ENCODE measurements at regions not wholly inside any gene's neighbourhood (a gene's known extent, or its start where the extent isn't known, plus 50 kb on each side); places are given as distances from the start of the nearest gene placed in this dataset.

DNA sequence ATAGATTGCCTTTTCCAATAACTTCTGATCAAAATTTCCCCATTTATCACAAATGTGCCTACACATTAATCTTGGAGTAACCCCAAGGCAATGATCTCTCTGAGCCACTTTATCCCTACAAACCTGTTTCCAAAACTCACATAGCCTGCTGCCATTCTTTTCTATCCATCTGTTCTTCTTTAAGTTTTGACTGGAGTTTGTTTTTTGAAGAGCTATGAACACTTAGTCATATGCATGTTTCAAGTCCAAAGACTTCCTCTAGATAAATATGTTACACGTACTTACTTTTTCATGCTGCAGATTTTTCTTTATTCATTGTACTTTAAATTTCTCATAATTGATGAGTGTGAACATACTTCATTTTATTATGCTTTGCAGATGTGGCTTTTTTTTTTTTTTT is 488.9 kb upstream of the CITED2 start:
- no peaks in the 10 kb centered on the region for H3K9me3 ChIP-seq
- no peak for ATAC-seq
- TF ChIP-seq POLR2A (IDR thresholded peaks at IDR 0.05), result no peak
- TF ChIP-seq, protein P1, sequence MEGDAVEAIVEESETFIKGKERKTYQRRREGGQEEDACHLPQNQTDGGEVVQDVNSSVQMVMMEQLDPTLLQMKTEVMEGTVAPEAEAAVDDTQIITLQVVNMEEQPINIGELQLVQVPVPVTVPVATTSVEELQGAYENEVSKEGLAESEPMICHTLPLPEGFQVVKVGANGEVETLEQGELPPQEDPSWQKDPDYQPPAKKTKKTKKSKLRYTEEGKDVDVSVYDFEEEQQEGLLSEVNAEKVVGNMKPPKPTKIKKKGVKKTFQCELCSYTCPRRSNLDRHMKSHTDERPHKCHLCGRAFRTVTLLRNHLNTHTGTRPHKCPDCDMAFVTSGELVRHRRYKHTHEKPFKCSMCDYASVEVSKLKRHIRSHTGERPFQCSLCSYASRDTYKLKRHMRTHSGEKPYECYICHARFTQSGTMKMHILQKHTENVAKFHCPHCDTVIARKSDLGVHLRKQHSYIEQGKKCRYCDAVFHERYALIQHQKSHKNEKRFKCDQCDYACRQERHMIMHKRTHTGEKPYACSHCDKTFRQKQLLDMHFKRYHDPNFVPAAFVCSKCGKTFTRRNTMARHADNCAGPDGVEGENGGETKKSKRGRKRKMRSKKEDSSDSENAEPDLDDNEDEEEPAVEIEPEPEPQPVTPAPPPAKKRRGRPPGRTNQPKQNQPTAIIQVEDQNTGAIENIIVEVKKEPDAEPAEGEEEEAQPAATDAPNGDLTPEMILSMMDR (IDR thresholded peaks at IDR 0.05 in 4 of 5, conservative IDR thresholded peaks at IDR 0.05 in 1 of 5), result no peak
- DNase-seq, result no peak
- no peak overlapping the region for H3K27ac ChIP-seq
- H3K36me3 ChIP-seq, result no peaks in the 10 kb centered on the region
- intact Hi-C loops (cut with DNase I; ENCODE audit: low total_unique reads) (no loop called here), in situ Hi-C loops (cut with MboI; ENCODE audit: low sequenced_read_pairs in 4 of 4) (loop anchor here in 1 of 4 donors (25.0 kb wide), 1 partner anchor 574 kb away; no protein-coding TSS in a partner anchor)
- no peaks in the 10 kb centered on the region for H3K27me3 ChIP-seq
- H3K4me1 ChIP-seq, result no peaks in the 10 kb centered on the region
- no peak overlapping the region for H3K4me3 ChIP-seq

DNA sequence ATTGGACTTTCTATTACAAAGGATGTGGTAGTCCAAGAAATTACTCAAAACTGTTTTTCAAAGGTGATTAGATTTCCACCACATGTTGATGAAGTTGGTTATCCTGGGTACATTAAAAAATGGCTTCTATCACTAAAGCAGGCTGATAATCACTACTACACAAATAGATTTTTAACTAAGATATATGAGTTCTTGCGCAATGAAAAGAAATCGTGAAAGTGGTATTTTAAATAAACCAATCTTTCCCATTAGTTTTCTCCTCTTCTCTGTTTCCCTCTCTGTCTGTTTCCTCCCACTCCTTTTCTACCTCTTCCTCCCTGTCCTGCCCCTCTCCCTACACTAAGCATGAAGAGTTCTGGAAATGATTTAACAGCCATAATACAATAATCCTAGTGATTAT is 487.9 kb upstream of the CITED2 start:
- no peak overlapping the region for H3K27ac ChIP-seq
- H3K36me3 ChIP-seq, result no peaks in the 10 kb centered on the region
- H3K4me3 ChIP-seq, result no peak overlapping the region
- ATAC-seq, result no peak
- H3K27me3 ChIP-seq, result no peaks in the 10 kb centered on the region
- TF ChIP-seq, protein P1 (IDR thresholded peaks at IDR 0.05 in 4 of 5, conservative IDR thresholded peaks at IDR 0.05 in 1 of 5), result no peak
- TF ChIP-seq POLR2A (IDR thresholded peaks at IDR 0.05), result no peak
- no peak for DNase-seq
- intact Hi-C loops (cut with DNase I; ENCODE audit: low total_unique reads) (no loop called here), in situ Hi-C loops (cut with MboI; ENCODE audit: low sequenced_read_pairs in 4 of 4) (loop anchor here in 1 of 4 donors (25.0 kb wide), 1 partner anchor 575 kb away; no protein-coding TSS in a partner anchor)
- H3K9me3 ChIP-seq, result no peaks in the 10 kb centered on the region
- peaks cover 3% of the 10 kb centered on the region in 2 donors for H3K4me1 ChIP-seq

DNA sequence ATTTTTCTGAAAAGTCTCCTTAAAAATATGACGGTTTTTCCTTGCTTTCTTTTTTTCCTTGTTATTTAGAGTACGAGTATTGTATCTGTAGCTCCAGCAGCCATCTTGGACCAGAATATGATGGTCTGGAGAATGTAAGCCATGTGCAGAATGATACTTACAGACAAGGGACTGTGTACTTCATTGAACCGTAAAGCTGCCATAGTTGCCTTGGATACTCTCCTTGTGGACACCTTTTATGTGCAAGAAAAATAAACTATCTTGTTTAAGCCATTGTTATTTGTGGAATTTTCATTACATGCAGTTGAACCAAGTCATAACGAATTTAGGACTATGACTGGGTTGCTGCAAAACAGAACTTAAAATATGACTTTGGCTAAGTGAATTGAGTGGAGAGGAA is 485.8 kb upstream of the CITED2 start:
- H3K4me3 ChIP-seq, result no peak overlapping the region
- in situ Hi-C loops (cut with MboI; ENCODE audit: low sequenced_read_pairs in 4 of 4), result loop anchor here in 1 of 4 donors (25.0 kb wide), 1 partner anchor 577 kb away; no protein-coding TSS in a partner anchor
- H3K4me1 ChIP-seq, result peaks cover 5 to 6% of the 10 kb centered on the region in 2 donors
- no peak for DNase-seq
- H3K36me3 ChIP-seq, result no peaks in the 10 kb centered on the region
- H3K27ac ChIP-seq, result no peak overlapping the region
- intact Hi-C loops (cut with DNase I; ENCODE audit: low total_unique reads), result no loop called here
- no peaks in the 10 kb centered on the region for H3K9me3 ChIP-seq
- ATAC-seq, result no peak
- H3K27me3 ChIP-seq, result no peaks in the 10 kb centered on the region
- TF ChIP-seq, protein P1 (IDR thresholded peaks at IDR 0.05 in 4 of 5, conservative IDR thresholded peaks at IDR 0.05 in 1 of 5), result no peak
- TF ChIP-seq POLR2A (IDR thresholded peaks at IDR 0.05), result no peak

DNA sequence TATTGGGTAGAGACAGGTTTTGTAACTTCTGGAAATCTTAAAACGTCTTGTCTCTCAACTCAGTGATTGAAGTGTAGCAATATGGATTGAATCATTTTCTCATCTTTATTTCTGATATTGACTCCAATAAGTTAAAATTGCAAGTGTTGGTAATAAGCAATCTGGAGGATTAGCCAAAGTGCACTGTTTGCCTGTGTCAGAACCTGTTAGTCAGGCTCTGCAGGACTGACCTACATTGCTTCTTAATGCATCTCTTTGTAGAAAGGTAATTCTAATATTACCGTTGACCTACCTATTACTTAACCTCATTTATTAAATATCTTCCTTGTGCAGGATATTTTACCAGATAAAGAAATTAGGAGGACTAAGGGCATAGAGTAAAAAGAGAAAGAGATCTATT is 484.0 kb upstream of the CITED2 start:
- TF ChIP-seq POLR2A (IDR thresholded peaks at IDR 0.05), result no peak
- TF ChIP-seq, protein P1 (IDR thresholded peaks at IDR 0.05 in 4 of 5, conservative IDR thresholded peaks at IDR 0.05 in 1 of 5), result no peak
- Histone ChIP-seq H3K36me3 (no peaks in the 10 kb centered on the region), H3K4me3 (no peak overlapping the region), H3K9me3 (no peaks in the 10 kb centered on the region), H3K27ac (no peak overlapping the region), H3K27me3 (no peaks in the 10 kb centered on the region), H3K4me1 (peaks cover 5 to 6% of the 10 kb centered on the region in 2 donors)
- intact Hi-C loops (cut with DNase I; ENCODE audit: low total_unique reads) (no loop called here), in situ Hi-C loops (cut with MboI; ENCODE audit: low sequenced_read_pairs in 4 of 4) (loop anchor here in 1 of 4 donors (25.0 kb wide), 1 partner anchor 579 kb away; no protein-coding TSS in a partner anchor)
- DNase-seq, result no peak
- ATAC-seq, result no peak

DNA sequence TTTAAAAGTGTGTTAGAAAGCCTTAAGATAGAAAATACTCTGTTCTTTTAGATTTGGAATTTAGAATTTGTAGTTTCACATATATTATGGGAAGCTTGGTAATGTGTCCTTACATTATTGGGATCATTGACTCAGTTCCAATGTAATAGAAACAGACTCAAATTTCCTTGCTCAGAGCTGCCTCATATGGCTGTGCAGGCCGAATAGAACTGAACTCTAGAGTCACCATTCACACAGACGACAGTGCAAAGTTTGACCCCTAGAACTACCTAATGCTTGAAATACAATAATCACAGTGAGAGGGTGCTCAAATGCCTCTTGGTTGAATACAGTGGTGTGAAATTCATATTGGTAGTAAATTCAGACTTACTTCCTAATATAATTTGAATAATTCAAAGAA is 482.7 kb upstream of the CITED2 start:
- H3K4me3 ChIP-seq, result no peak overlapping the region
- DNase-seq, result no peak
- no peak overlapping the region for H3K27ac ChIP-seq
- in situ Hi-C loops (cut with MboI; ENCODE audit: low sequenced_read_pairs in 4 of 4), result loop anchor here in 1 of 4 donors (25.0 kb wide), 1 partner anchor 580 kb away; no protein-coding TSS in a partner anchor
- no peaks in the 10 kb centered on the region for H3K36me3 ChIP-seq
- no peak for ATAC-seq
- TF ChIP-seq, protein P1 (IDR thresholded peaks at IDR 0.05 in 4 of 5, conservative IDR thresholded peaks at IDR 0.05 in 1 of 5), result no peak
- TF ChIP-seq POLR2A (IDR thresholded peaks at IDR 0.05), result no peak
- no peaks in the 10 kb centered on the region for H3K9me3 ChIP-seq
- H3K27me3 ChIP-seq, result no peaks in the 10 kb centered on the region
- intact Hi-C loops (cut with DNase I; ENCODE audit: low total_unique reads), result no loop called here
- H3K4me1 ChIP-seq, result peaks cover 5 to 6% of the 10 kb centered on the region in 2 donors
